ENCODE measurements at regions not wholly inside any gene's neighbourhood (a gene's known extent, or its start where the extent isn't known, plus 50 kb on each side); places are given as distances from the start of the nearest gene placed in this dataset.

- Mint-ChIP-seq H3K4me3 (ENCODE audit: unreplicated experiment) (no peak overlapping the region), H3K4me1 (ENCODE audit: low read depth) (peaks cover 4% of the 10 kb centered on the region), H3K9me3 (ENCODE audit: low read depth) (no peaks in the 10 kb centered on the region), H3K27ac (ENCODE audit: unreplicated experiment) (no peak overlapping the region), H3K27me3 (ENCODE audit: low read depth) (no peaks in the 10 kb centered on the region), H3K36me3 (ENCODE audit: low read depth) (no peaks in the 10 kb centered on the region)
- TF ChIP-seq CTCF (IDR thresholded peaks at IDR 0.05) = no peak
- DNase-seq (ENCODE audit: low spot score) = no peak
Measured at GRCh38 chr6:102793752-102794151, 1400.2 kb downstream of the GRIK2 start.

GRCh38 chr6:102774326-102774725 lies 1380.8 kb downstream of the GRIK2 start:
- TF ChIP-seq CTCF (IDR thresholded peaks at IDR 0.05) = no peak
- no peaks in the 10 kb centered on the region for H3K27me3 Mint-ChIP-seq (ENCODE audit: low read depth)
- DNase-seq (ENCODE audit: low spot score) = no peak
- H3K4me3 Mint-ChIP-seq (ENCODE audit: unreplicated experiment) = no peak overlapping the region
- no peak overlapping the region for H3K27ac Mint-ChIP-seq (ENCODE audit: unreplicated experiment)
- H3K36me3 Mint-ChIP-seq (ENCODE audit: low read depth) = no peaks in the 10 kb centered on the region
- peaks cover 12% of the 10 kb centered on the region for H3K9me3 Mint-ChIP-seq (ENCODE audit: low read depth)
- H3K4me1 Mint-ChIP-seq (ENCODE audit: low read depth) = no peaks in the 10 kb centered on the region

- H3K9me3 Mint-ChIP-seq (ENCODE audit: low read depth) = peaks cover 18% of the 10 kb centered on the region
- H3K27ac Mint-ChIP-seq (ENCODE audit: unreplicated experiment) = no peak overlapping the region
- DNase-seq (ENCODE audit: low spot score) = no peak
- TF ChIP-seq CTCF (IDR thresholded peaks at IDR 0.05) = no peak
- H3K4me3 Mint-ChIP-seq (ENCODE audit: unreplicated experiment) = no peak overlapping the region
- peaks cover 4% of the 10 kb centered on the region for H3K36me3 Mint-ChIP-seq (ENCODE audit: low read depth)
- no peaks in the 10 kb centered on the region for H3K4me1 Mint-ChIP-seq (ENCODE audit: low read depth)
- H3K27me3 Mint-ChIP-seq (ENCODE audit: low read depth) = no peaks in the 10 kb centered on the region
Measured at GRCh38 chr6:102773636-102774035, 1380.1 kb downstream of the GRIK2 start.

- no peak for DNase-seq (ENCODE audit: low spot score)
- Mint-ChIP-seq H3K36me3 (ENCODE audit: low read depth) (peaks cover 4% of the 10 kb centered on the region), H3K4me3 (ENCODE audit: unreplicated experiment) (no peak overlapping the region), H3K4me1 (ENCODE audit: low read depth) (peaks cover 11% of the 10 kb centered on the region), H3K27me3 (ENCODE audit: low read depth) (no peaks in the 10 kb centered on the region), H3K9me3 (ENCODE audit: low read depth) (peaks cover 28% of the 10 kb centered on the region), H3K27ac (ENCODE audit: unreplicated experiment) (peak overlapping the region; percentile 85)
- no peak for TF ChIP-seq CTCF (IDR thresholded peaks at IDR 0.05)
Measured at GRCh38 chr6:102766963-102767362, 1373.5 kb downstream of the GRIK2 start.

- Mint-ChIP-seq H3K4me3 (ENCODE audit: unreplicated experiment) (no peak overlapping the region), H3K36me3 (ENCODE audit: low read depth) (peaks cover 4% of the 10 kb centered on the region), H3K4me1 (ENCODE audit: low read depth) (peaks cover 11% of the 10 kb centered on the region), H3K27ac (ENCODE audit: unreplicated experiment) (no peak overlapping the region), H3K27me3 (ENCODE audit: low read depth) (no peaks in the 10 kb centered on the region), H3K9me3 (ENCODE audit: low read depth) (peaks cover 16% of the 10 kb centered on the region)
- no peak for TF ChIP-seq CTCF (IDR thresholded peaks at IDR 0.05)
- no peak for DNase-seq (ENCODE audit: low spot score)
Measured at GRCh38 chr6:102764317-102764716, 1370.8 kb downstream of the GRIK2 start.
